K562 (cell line): ENCODE measurements at regions not wholly inside any gene's neighbourhood (a gene's known extent, or its start where the extent isn't known, plus 50 kb on each side); places are given as distances from the start of the nearest gene placed in this dataset.

ENCODE experiments used
- ATAC-seq: fragments of 200-7000 bp; cut with Tn5 transposase; 3 replicates; pipeline ENCODE4 v1.9.1; 2020; ENCODE audit warnings: moderate library complexity
- BruUV-seq: library from RNA; stranded (reverse); fragments of 400-500 nt; replicated peaks from 2 replicates; lab custom pipeline; 2021; lab: Mats Ljungman, UMichigan
- CTCF ChIA-PET: fragments of 300-600 bp; formaldehyde crosslinking; extraction: SDS; loops from one replicate; lab custom pipeline; 2021; ENCODE audit warnings: low intra/inter-chr PET ratio; lab: Yijun Ruan, JAX
- POLR2A ChIA-PET: fragments of 300-600, 350-650 bp; sonication (Branson Sonifier 250); formaldehyde crosslinking; extraction: SDS; loops from one replicate; lab custom pipeline; 2021; ENCODE audit warnings: antibody characterized with exemption, inconsistent platforms; lab: Yijun Ruan, JAX
- DNase-seq, 4 experiments: peaks; one replicate each; pipeline versions ENCODE4 v3.0.0 to v3.0.0-alpha.2; 2011 to 2018; ENCODE audit warnings: low spot score in 3 of 4, mixed read lengths in 3 of 4; ENCODE audit errors: extremely low read depth in 1 of 4
- FAIRE-seq: peaks from 2 replicates; lab custom pipeline; 2011; peaks lifted over from hg19 to GRCh38; lab: Jason Lieb, UNC
- H2AFZ ChIP-seq: 2 replicates; pipeline ENCODE4 v1.6.0; 2011; ENCODE audit warnings: low read depth, low read length, control low read depth, inconsistent platforms
- H3K27ac ChIP-seq: fragments of 200-600 bp; 3 replicates; pipeline ENCODE4 v1.8.0; 2011; ENCODE audit warnings: low read depth, mild to moderate bottlenecking, control low read depth, inconsistent platforms, low read length, moderate library complexity, mixed read lengths; ENCODE audit errors: extremely low read depth
- H3K27me3 ChIP-seq, 2 experiments: fragments of 300-600 bp in 1 of 2; 2 replicates in 1 of 2; 3 replicates in 1 of 2; pipeline versions ENCODE4 v1.6.0 to v1.8.0; 2011; ENCODE audit warnings: inconsistent platforms in 2 of 2, low read length in 2 of 2, mild to moderate bottlenecking in 1 of 2, mixed read lengths in 1 of 2, moderate library complexity in 1 of 2; ENCODE audit not compliant: control insufficient read depth in 2 of 2, insufficient read depth in 2 of 2
- H3K36me3 ChIP-seq: fragments of 300-600 bp; 3 replicates; pipeline ENCODE4 v1.8.0; 2011; ENCODE audit warnings: mild to moderate bottlenecking, low read length, inconsistent platforms; ENCODE audit not compliant: control insufficient read depth, insufficient read depth
- H3K4me1 ChIP-seq, 2 experiments: fragments of 200-600 bp in 1 of 2; replicated peaks in 1 of 2; 2 replicates in 1 of 2; 3 replicates in 1 of 2; pipeline versions ENCODE4 v1.5.1 to v1.8.0; 2011; ENCODE audit warnings: inconsistent platforms in 2 of 2, low read length in 2 of 2, mild to moderate bottlenecking in 1 of 2, mixed read lengths in 1 of 2, moderate library complexity in 1 of 2; ENCODE audit not compliant: control insufficient read depth in 2 of 2, insufficient read depth in 2 of 2
- H3K4me2 ChIP-seq: 2 replicates; pipeline ENCODE4 v1.6.1; 2011; ENCODE audit warnings: low read length, control low read depth, inconsistent platforms, mixed read lengths; ENCODE audit not compliant: insufficient read depth
- H3K4me3 ChIP-seq: fragments of 200-600 bp; sonication (generic), shearing (Covaris generic); 2 replicates; pipeline ENCODE4 v1.5.1; 2016; ENCODE audit warnings: control low read depth, inconsistent platforms
- H3K79me2 ChIP-seq: fragments of 200-600 bp; 3 replicates; pipeline ENCODE4 v1.8.0; 2011; ENCODE audit warnings: low read length, inconsistent platforms; ENCODE audit not compliant: control insufficient read depth, insufficient read depth
- H3K9ac ChIP-seq, 2 experiments: 2 replicates each; pipeline versions ENCODE4 v1.6.0 to v1.6.1; 2011; ENCODE audit warnings: low read depth in 2 of 2, low read length in 2 of 2, control low read depth in 1 of 2, inconsistent platforms in 1 of 2, mild to moderate bottlenecking in 1 of 2, mixed read lengths in 1 of 2; ENCODE audit not compliant: insufficient read depth in 1 of 2
- H3K9me1 ChIP-seq: one replicate; pipeline ENCODE4 v1.6.0; 2011; ENCODE audit warnings: inconsistent platforms, mild to moderate bottlenecking, low read length, moderate library complexity; ENCODE audit not compliant: control insufficient read depth, insufficient read depth
- H3K9me3 ChIP-seq: replicated peaks from 2 replicates; pipeline ENCODE4 v1.5.1; 2011; ENCODE audit warnings: low read depth, low read length, inconsistent platforms; ENCODE audit not compliant: control insufficient read depth, insufficient read depth
- H4K20me1 ChIP-seq: replicated peaks from 2 replicates; pipeline ENCODE4 v1.6.1; 2011; ENCODE audit warnings: low read length, inconsistent platforms, mixed read lengths; ENCODE audit not compliant: control insufficient read depth, insufficient read depth
- CC2D1A ChIP-seq: fragments of 450-650 bp; IDR thresholded peaks from 2 replicates; pipeline ENCODE4 v1.6.1; 2017; ENCODE audit warnings: mild to moderate bottlenecking
- GMEB1 ChIP-seq: fragments of 250-450 bp; sonication (Bioruptor Pico); IDR thresholded peaks from 2 replicates; pipeline ENCODE4 v1.4.0; 2020; ENCODE audit warnings: mild to moderate bottlenecking
- KDM4B ChIP-seq, 2 experiments: fragments of 450-650 bp in 1 of 2; sonication (generic) in 1 of 2; IDR thresholded peaks; 2 replicates each; pipeline ENCODE4 v1.6.1; 2016 to 2017; ENCODE audit warnings: borderline replicate concordance in 2 of 2, antibody characterized with exemption in 1 of 2, low read depth in 1 of 2, mild to moderate bottlenecking in 1 of 2
- MED1 ChIP-seq: sonication (generic); formaldehyde crosslinking; IDR thresholded peaks from 2 replicates; pipeline ENCODE4 v1.8.1; 2023; ENCODE audit warnings: missing genetic modification reagents, borderline replicate concordance
- MEF2D ChIP-seq: conservative IDR thresholded peaks from 2 replicates; pipeline ENCODE4 v1.6.1; 2016; ENCODE audit warnings: low read depth, missing genetic modification characterization, missing compliant biosample characterization
- NFE2L1 ChIP-seq: fragments of 450-650 bp; IDR thresholded peaks from 2 replicates; pipeline ENCODE4 v1.6.1; 2016; ENCODE audit warnings: missing genetic modification characterization, low read depth, mild to moderate bottlenecking, missing compliant biosample characterization, moderate library complexity, borderline replicate concordance
- U2AF1 ChIP-seq: fragments of 200-400 bp; formaldehyde crosslinking; optimal IDR thresholded peaks from 2 replicates; pipeline ENCODE3; 2017; ENCODE audit warnings: mild to moderate bottlenecking, low read depth, low read length, moderate library complexity
- WGBS: fragments of 100-300 bp; shearing (Covaris generic); methylation state at CpG from one replicate; pipeline ENCODE4 v1.1.6; 2016; ENCODE audit warnings: low coverage, mixed read lengths; ENCODE audit not compliant: insufficient coverage; ENCODE audit errors: missing lambda C conversion rate; 5-methylcytosine and 5-hydroxymethylcytosine counted together
- in situ Hi-C: fragments of 300-500 bp; cut with MboI; formaldehyde crosslinking; loops from 4 replicates; pipeline ENCODE4 v1.15.0; 2018; ENCODE audit warnings: inconsistent platforms, mixed read lengths
- intact Hi-C: fragments of 100-400 bp; cut with micrococcal nuclease; formaldehyde crosslinking; loops from 2 replicates; pipeline ENCODE4 v1.14.2; 2022
- TF ChIP-seq, protein P1 (sequence below): fragments of 450-650 bp; IDR thresholded peaks from 2 replicates; pipeline ENCODE4 v1.6.1; 2016; ENCODE audit warnings: mild to moderate bottlenecking, moderate library complexity

DNA sequence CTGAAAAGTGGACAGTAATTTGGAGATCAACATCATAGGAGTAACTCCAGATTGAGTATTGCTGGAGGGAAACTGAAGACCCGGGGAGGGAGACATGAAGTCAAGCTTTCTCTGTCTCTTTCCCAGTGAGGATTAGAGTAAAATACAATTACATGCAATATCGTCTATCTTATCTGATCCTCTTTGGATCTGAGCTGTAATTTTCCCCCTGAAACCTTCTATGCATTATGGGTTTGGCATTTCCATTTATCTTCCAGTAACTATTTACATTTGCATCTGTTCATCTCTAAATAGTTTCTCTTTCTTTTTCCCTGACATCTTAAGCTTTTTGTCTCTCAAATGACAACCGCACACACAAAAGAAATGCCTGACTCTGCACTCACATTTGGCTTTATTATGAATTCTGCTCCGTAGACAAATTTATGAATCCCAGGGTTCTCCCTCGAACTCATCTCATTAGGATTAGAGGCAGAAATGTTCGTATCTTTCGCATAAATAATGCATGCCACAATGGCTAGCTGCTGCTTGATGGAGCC, 113.1 kb downstream of the SPP2 start:
- in situ Hi-C loops (no loop called here), intact Hi-C loops (no loop called here)
- POLR2A ChIA-PET: no interaction called here
- H3K9me3 ChIP-seq: no peaks in the 10 kb centered on the region
- no peaks in the 10 kb centered on the region; the same call in 1 of the 2 replicates for H4K20me1 ChIP-seq
- 1% methylated on average over 7 of the region's 7 CpGs for WGBS
- no peak overlapping the region for H3K4me2 ChIP-seq
- H3K36me3 ChIP-seq: no peaks in the 10 kb centered on the region
- no peak overlapping the region for H3K4me3 ChIP-seq
- no peak for ATAC-seq
- H2AFZ ChIP-seq: no peak overlapping the region
- H3K4me1 ChIP-seq: no peaks in the 10 kb centered on the region
- H3K79me2 ChIP-seq: no peaks in the 10 kb centered on the region
- FAIRE-seq: no peak
- no peak overlapping the region for H3K27ac ChIP-seq
- CTCF ChIA-PET: no interaction called here
- peaks cover 0 to 4% of the 10 kb centered on the region in 2 experiments; a peak in 2 of 5 replicates for H3K27me3 ChIP-seq
- H3K9me1 ChIP-seq: no peaks in the 10 kb centered on the region
- no peak for DNase-seq
- no TSS peak for BruUV-seq
- H3K9ac ChIP-seq: no peak overlapping the region
- TF ChIP-seq NFE2L1 (tag) (no peak), MEF2D (tag) (no peak), CC2D1A (no peak), KDM4B (IDR thresholded peaks at IDR 0.05; ENCODE audit: borderline replicate concordance in 2 of 2, low read depth in 1 of 2) (no peak), GMEB1 (CRISPR knock-in tag) (no peak), MED1 (no peak), U2AF1 (no peak)
- TF ChIP-seq, protein P1, sequence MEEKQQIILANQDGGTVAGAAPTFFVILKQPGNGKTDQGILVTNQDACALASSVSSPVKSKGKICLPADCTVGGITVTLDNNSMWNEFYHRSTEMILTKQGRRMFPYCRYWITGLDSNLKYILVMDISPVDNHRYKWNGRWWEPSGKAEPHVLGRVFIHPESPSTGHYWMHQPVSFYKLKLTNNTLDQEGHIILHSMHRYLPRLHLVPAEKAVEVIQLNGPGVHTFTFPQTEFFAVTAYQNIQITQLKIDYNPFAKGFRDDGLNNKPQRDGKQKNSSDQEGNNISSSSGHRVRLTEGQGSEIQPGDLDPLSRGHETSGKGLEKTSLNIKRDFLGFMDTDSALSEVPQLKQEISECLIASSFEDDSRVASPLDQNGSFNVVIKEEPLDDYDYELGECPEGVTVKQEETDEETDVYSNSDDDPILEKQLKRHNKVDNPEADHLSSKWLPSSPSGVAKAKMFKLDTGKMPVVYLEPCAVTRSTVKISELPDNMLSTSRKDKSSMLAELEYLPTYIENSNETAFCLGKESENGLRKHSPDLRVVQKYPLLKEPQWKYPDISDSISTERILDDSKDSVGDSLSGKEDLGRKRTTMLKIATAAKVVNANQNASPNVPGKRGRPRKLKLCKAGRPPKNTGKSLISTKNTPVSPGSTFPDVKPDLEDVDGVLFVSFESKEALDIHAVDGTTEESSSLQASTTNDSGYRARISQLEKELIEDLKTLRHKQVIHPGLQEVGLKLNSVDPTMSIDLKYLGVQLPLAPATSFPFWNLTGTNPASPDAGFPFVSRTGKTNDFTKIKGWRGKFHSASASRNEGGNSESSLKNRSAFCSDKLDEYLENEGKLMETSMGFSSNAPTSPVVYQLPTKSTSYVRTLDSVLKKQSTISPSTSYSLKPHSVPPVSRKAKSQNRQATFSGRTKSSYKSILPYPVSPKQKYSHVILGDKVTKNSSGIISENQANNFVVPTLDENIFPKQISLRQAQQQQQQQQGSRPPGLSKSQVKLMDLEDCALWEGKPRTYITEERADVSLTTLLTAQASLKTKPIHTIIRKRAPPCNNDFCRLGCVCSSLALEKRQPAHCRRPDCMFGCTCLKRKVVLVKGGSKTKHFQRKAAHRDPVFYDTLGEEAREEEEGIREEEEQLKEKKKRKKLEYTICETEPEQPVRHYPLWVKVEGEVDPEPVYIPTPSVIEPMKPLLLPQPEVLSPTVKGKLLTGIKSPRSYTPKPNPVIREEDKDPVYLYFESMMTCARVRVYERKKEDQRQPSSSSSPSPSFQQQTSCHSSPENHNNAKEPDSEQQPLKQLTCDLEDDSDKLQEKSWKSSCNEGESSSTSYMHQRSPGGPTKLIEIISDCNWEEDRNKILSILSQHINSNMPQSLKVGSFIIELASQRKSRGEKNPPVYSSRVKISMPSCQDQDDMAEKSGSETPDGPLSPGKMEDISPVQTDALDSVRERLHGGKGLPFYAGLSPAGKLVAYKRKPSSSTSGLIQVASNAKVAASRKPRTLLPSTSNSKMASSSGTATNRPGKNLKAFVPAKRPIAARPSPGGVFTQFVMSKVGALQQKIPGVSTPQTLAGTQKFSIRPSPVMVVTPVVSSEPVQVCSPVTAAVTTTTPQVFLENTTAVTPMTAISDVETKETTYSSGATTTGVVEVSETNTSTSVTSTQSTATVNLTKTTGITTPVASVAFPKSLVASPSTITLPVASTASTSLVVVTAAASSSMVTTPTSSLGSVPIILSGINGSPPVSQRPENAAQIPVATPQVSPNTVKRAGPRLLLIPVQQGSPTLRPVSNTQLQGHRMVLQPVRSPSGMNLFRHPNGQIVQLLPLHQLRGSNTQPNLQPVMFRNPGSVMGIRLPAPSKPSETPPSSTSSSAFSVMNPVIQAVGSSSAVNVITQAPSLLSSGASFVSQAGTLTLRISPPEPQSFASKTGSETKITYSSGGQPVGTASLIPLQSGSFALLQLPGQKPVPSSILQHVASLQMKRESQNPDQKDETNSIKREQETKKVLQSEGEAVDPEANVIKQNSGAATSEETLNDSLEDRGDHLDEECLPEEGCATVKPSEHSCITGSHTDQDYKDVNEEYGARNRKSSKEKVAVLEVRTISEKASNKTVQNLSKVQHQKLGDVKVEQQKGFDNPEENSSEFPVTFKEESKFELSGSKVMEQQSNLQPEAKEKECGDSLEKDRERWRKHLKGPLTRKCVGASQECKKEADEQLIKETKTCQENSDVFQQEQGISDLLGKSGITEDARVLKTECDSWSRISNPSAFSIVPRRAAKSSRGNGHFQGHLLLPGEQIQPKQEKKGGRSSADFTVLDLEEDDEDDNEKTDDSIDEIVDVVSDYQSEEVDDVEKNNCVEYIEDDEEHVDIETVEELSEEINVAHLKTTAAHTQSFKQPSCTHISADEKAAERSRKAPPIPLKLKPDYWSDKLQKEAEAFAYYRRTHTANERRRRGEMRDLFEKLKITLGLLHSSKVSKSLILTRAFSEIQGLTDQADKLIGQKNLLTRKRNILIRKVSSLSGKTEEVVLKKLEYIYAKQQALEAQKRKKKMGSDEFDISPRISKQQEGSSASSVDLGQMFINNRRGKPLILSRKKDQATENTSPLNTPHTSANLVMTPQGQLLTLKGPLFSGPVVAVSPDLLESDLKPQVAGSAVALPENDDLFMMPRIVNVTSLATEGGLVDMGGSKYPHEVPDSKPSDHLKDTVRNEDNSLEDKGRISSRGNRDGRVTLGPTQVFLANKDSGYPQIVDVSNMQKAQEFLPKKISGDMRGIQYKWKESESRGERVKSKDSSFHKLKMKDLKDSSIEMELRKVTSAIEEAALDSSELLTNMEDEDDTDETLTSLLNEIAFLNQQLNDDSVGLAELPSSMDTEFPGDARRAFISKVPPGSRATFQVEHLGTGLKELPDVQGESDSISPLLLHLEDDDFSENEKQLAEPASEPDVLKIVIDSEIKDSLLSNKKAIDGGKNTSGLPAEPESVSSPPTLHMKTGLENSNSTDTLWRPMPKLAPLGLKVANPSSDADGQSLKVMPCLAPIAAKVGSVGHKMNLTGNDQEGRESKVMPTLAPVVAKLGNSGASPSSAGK: no peak
